ENCODE measurements at regions not wholly inside any gene's neighbourhood (a gene's known extent, or its start where the extent isn't known, plus 50 kb on each side); places are given as distances from the start of the nearest gene placed in this dataset.

DNA sequence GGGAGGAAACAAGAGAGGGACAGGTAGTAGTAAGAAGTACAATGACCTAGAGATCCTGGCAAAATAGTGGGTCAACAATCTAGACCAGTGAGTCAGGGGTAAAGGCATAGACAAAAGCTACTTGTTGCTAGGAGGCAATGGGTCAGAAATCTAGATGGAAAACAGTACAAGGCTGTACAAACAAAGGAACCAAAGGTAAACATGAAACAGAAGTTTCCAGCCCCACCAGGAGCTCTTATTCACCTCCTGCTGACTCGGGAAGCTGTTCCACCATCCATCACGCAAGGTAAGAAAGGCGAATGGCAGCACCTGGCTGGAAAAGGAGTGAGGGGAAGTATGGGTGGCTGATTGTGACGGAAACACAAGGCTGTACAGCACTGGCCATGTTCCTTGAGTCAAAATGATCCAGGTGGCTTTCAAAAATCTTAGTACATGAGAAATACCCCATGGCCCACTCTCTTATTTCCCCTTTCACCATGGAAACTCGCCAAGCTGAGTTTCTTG is 70.5 kb upstream of the RAI14 start:
- no peaks in the 10 kb centered on the region for H3K36me3 ChIP-seq
- no peak overlapping the region for H3K4me3 ChIP-seq
- no peak for DNase-seq
- intact Hi-C loops (cut with DNase I), result no loop called here
- no peaks in the 10 kb centered on the region for H3K27me3 ChIP-seq
- peaks cover 2% of the 10 kb centered on the region for H3K4me1 ChIP-seq (ENCODE audit: insufficient read depth)
- H3K9me3 ChIP-seq, result no peaks in the 10 kb centered on the region
- TF ChIP-seq EP300 (IDR thresholded peaks at IDR 0.05), result no peak
- TF ChIP-seq, protein P1, sequence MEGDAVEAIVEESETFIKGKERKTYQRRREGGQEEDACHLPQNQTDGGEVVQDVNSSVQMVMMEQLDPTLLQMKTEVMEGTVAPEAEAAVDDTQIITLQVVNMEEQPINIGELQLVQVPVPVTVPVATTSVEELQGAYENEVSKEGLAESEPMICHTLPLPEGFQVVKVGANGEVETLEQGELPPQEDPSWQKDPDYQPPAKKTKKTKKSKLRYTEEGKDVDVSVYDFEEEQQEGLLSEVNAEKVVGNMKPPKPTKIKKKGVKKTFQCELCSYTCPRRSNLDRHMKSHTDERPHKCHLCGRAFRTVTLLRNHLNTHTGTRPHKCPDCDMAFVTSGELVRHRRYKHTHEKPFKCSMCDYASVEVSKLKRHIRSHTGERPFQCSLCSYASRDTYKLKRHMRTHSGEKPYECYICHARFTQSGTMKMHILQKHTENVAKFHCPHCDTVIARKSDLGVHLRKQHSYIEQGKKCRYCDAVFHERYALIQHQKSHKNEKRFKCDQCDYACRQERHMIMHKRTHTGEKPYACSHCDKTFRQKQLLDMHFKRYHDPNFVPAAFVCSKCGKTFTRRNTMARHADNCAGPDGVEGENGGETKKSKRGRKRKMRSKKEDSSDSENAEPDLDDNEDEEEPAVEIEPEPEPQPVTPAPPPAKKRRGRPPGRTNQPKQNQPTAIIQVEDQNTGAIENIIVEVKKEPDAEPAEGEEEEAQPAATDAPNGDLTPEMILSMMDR (IDR thresholded peaks at IDR 0.05), result no peak
- TF ChIP-seq POLR2A (IDR thresholded peaks at IDR 0.05), result no peak
- H3K27ac ChIP-seq, result no peak overlapping the region
- WGBS, 3 donors, result 89 to 93% (median 90%) methylated on average over 5 of the region's 5 CpGs

DNA sequence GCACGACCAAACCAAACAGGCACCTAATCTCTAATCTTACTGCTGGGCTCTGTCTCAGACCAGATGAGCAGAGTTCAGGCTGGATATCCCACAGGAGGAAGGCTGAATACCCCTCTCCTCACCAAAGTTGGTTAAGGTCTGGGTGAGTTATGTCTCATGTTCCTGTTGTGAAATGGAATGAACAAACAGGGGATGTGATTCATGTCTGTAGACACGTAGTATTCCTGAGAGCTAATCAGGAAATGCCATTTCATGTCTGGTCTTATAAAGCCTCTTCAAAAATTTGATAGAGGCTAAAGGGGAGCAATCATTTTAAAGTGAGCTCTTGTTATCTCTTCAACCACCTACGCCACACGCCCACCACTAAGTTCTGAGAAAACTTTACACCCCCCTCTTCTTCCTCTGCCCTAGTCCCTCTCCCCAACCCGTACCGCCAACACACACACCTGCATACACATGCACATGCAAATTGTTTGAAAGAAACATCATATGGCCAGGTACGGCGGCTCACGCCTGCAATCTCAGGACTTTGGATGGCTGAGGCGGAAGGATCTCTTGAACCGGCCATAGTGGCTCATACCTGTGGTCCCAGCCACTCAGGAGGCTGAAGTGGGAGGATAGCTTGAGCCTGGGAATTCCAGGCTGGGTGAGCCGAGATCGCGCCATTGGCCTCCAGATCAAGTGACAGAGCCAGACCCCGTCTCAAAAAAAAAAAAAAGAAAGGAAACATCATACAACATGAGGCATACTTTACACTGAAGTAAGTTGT is 69.8 kb upstream of the RAI14 start:
- Histone ChIP-seq H3K27ac (no peak overlapping the region), H3K9me3 (no peaks in the 10 kb centered on the region), H3K27me3 (no peaks in the 10 kb centered on the region), H3K36me3 (no peaks in the 10 kb centered on the region), H3K4me3 (no peak overlapping the region), H3K4me1 (ENCODE audit: insufficient read depth) (peaks cover 2% of the 10 kb centered on the region)
- 90 to 92% (median 90%) methylated on average over 15 of the region's 15 CpGs for WGBS, 3 donors
- no peak for DNase-seq
- TF ChIP-seq, protein P1 (IDR thresholded peaks at IDR 0.05), result no peak
- TF ChIP-seq EP300 (IDR thresholded peaks at IDR 0.05), result no peak
- no peak for TF ChIP-seq POLR2A (IDR thresholded peaks at IDR 0.05)
- intact Hi-C loops (cut with DNase I), result no loop called here

DNA sequence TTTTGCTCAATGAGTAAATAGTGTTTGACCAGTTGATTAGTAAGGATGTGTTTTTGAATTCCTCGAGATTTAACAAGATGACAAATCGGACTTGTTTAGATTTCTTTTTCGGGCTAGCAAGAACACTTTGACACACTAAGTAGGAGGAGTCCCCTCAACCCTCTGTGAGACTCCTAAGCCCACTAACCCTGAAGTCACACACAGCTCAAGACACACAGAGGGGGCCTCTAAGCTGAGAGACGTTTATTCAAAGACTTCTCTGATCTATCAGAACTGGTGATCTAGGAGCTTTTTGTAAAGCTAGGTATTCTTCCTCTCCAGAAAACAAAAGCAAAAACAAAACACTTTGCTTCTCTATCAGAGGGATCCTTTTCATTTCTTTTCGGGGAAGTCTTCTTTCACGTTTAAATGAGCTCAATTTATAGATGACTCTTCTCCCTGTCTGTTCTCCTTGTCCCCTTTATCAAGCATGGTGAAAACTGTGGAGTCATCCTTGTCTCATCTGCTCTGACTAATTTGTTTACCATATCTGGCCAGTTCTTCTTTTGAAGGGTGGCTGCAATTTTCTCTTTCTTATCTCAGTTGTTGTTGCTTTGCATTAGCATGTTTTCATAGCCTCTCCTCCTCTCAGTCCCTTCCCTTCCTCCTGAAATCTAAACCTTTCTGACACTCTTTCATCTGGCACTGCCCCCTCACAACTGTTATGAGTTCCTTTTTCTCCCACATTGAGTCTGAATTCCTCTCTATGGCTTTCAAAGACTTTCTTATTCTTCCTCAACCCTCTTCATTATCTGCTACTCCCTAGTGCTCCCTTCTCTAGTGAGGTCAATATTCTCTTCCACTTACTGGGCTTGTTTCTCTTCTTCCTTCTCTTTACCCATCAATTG is 68.5 kb upstream of the RAI14 start:
- intact Hi-C loops (cut with DNase I), result no loop called here
- H3K27ac ChIP-seq, result no peak overlapping the region

DNA sequence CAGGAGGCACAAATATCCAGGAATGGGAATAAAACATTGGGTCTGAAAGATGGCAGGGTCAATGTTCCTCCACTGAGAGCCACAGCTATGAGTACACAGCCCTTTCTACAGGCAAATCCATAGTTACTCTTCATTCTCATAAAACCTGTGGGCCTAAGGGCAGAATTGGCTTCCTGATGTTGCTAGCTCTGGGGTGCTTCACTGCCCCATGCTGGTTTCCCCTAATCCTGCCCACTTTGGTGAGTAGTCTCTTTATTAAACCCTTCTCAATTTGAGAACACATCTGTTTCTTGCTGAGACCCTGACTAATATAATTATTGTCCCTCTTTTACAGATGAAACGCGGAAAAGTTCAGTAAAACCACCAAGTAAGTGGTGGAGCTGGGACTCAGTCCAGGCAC is 66.3 kb upstream of the RAI14 start:
- intact Hi-C loops (cut with DNase I), result no loop called here
- H3K4me1 ChIP-seq (ENCODE audit: insufficient read depth), result peaks cover 2% of the 10 kb centered on the region
- 98 to 99% (median 98%) methylated on average over 2 of the region's 2 CpGs for WGBS, 3 donors

More for the DNA sequence above, 68.5 kb upstream of the RAI14 start:
- DNase-seq, result no peak
- H3K4me1 ChIP-seq (ENCODE audit: insufficient read depth), result peaks cover 2% of the 10 kb centered on the region
- no peak overlapping the region for H3K4me3 ChIP-seq
- WGBS, 3 donors, result 15 to 29% (median 16%) methylated on average over 6 of the region's 6 CpGs
- TF ChIP-seq, protein P1 (IDR thresholded peaks at IDR 0.05), result no peak
- TF ChIP-seq POLR2A (IDR thresholded peaks at IDR 0.05) (no peak), EP300 (IDR thresholded peaks at IDR 0.05) (no peak)
- no peaks in the 10 kb centered on the region for H3K27me3 ChIP-seq
- no peaks in the 10 kb centered on the region for H3K9me3 ChIP-seq
- H3K36me3 ChIP-seq, result no peaks in the 10 kb centered on the region

More for the DNA sequence above, 66.3 kb upstream of the RAI14 start:
- H3K27me3 ChIP-seq, result no peaks in the 10 kb centered on the region
- H3K9me3 ChIP-seq, result no peaks in the 10 kb centered on the region
- no peaks in the 10 kb centered on the region for H3K36me3 ChIP-seq
- H3K4me3 ChIP-seq, result no peak overlapping the region
- no peak for TF ChIP-seq POLR2A (IDR thresholded peaks at IDR 0.05)
- TF ChIP-seq EP300 (IDR thresholded peaks at IDR 0.05), result no peak
- TF ChIP-seq, protein P1 (IDR thresholded peaks at IDR 0.05), result no peak
- no peak overlapping the region for H3K27ac ChIP-seq
- DNase-seq, result no peak

Measured in ovary (tissue), 7 donors.